ENCODE measurements at regions not wholly inside any gene's neighbourhood (a gene's known extent, or its start where the extent isn't known, plus 50 kb on each side); places are given as distances from the start of the nearest gene placed in this dataset.
"Not testable (repeated sequence)": the region's sequence is repeated elsewhere in the genome, so short reads cannot be mapped to it uniquely, and the experiment has no call there.

GRCh38 chr7:149704507-149704906 is 68.9 kb downstream of the ZNF467 start:
- Histone ChIP-seq H3K9me2 (replicated peaks; ENCODE audit: insufficient read depth, low read length) (no peaks in the 10 kb centered on the region), H4K20me1 (ENCODE audit: insufficient read depth, low read length) (no peaks in the 10 kb centered on the region), H3K27me3 (replicated peaks; ENCODE audit: insufficient read depth, low read length) (peaks cover 8% of the 10 kb centered on the region; the same call in 1 of the 2 replicates), H3K4me1 (ENCODE audit: low read length) (no peaks in the 10 kb centered on the region), H3K36me3 (replicated peaks; ENCODE audit: insufficient read depth, low read length) (no peaks in the 10 kb centered on the region), H3K9ac (ENCODE audit: low read length) (no peak overlapping the region), H3K9me3 (replicated peaks; ENCODE audit: insufficient read depth, low read length) (no peaks in the 10 kb centered on the region), H3K4me2 (ENCODE audit: low read depth, low read length) (no peak overlapping the region), H2AFZ (ENCODE audit: low read length) (no peak overlapping the region), H3K27ac (ENCODE audit: low read length) (no peak overlapping the region), H3K79me2 (ENCODE audit: low read length) (no peaks in the 10 kb centered on the region), H3K4me3 (ENCODE audit: low read length) (no peak overlapping the region), H3F3A (ENCODE audit: insufficient read depth, low read length) (no peaks in the 10 kb centered on the region)
- DNase-seq, result no peak
- TF ChIP-seq EZH2phosphoT487 (IDR thresholded peaks at IDR 0.05; ENCODE audit: low read length), result no peak
- TF ChIP-seq CTCF (IDR thresholded peaks at IDR 0.05; ENCODE audit: low read length), result no peak
- no peak for TF ChIP-seq EZH2 (optimal IDR thresholded peaks at IDR 0.05; ENCODE audit: low read depth, low read length)

GRCh38 chr7:149703044-149703650 is 70.2 kb downstream of the ZNF467 start:
- no peaks in the 10 kb centered on the region for H3K79me2 ChIP-seq (ENCODE audit: low read length)
- H3K4me2 ChIP-seq (ENCODE audit: low read depth, low read length), result no peak overlapping the region
- H3K36me3 ChIP-seq (replicated peaks; ENCODE audit: insufficient read depth, low read length), result no peaks in the 10 kb centered on the region
- H3K4me1 ChIP-seq (ENCODE audit: low read length), result no peaks in the 10 kb centered on the region
- peaks cover 8% of the 10 kb centered on the region; the same call in 1 of the 2 replicates for H3K27me3 ChIP-seq (replicated peaks; ENCODE audit: insufficient read depth, low read length)
- no peak overlapping the region for H3K9ac ChIP-seq (ENCODE audit: low read length)
- H3K4me3 ChIP-seq (ENCODE audit: low read length), result no peak overlapping the region
- TF ChIP-seq EZH2 (optimal IDR thresholded peaks at IDR 0.05; ENCODE audit: low read depth, low read length) (no peak), CTCF (IDR thresholded peaks at IDR 0.05; ENCODE audit: low read length) (no peak), EZH2phosphoT487 (IDR thresholded peaks at IDR 0.05; ENCODE audit: low read length) (no peak)
- H4K20me1 ChIP-seq (ENCODE audit: insufficient read depth, low read length), result no peaks in the 10 kb centered on the region
- H3K9me2 ChIP-seq (replicated peaks; ENCODE audit: insufficient read depth, low read length), result no peaks in the 10 kb centered on the region
- no peak overlapping the region for H3K27ac ChIP-seq (ENCODE audit: low read length)
- H3F3A ChIP-seq (ENCODE audit: insufficient read depth, low read length), result no peaks in the 10 kb centered on the region
- no peak for DNase-seq
- H3K9me3 ChIP-seq (replicated peaks; ENCODE audit: insufficient read depth, low read length), result no peaks in the 10 kb centered on the region
- H2AFZ ChIP-seq (ENCODE audit: low read length), result no peak overlapping the region

DNA sequence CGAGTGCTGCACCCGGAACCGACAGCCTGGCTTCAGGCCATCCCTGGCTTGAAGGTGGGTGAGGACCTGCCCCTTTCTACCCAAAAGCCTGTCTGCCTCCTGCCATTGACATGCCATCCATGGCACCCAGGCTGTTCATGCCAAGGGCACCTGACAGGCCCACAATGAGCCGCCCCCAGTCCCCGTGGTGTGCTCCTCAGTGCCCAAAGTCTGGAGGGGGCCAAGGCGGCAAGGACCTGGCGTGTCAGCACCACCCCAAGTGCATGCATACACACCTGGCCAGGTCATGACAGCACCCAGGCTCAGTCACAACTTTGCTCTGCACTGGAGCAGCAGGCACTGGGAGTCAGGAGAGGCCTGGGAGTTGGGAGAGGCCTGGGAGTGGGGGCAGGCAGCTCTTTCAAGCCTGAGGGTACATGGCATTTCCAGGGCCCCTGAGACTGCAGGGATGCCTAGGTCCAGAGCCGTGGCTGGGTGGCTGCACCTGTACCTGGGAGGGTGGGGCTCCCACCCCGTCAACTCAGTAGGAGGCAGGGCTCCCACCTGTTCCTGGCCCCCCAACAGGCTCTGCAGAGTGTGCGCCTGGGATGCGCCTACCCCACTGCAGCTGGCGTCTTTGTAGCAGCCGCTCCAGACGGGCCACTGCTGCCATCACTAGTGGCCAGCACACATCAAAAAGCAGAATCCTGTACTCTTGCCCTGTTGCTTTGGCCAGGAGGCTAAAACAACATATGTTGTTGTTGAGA is 71.7 kb downstream of the ZNF467 start:
- no peak overlapping the region for H3K4me3 ChIP-seq (ENCODE audit: low read length)
- H3F3A ChIP-seq (ENCODE audit: insufficient read depth, low read length), result no peaks in the 10 kb centered on the region
- no peaks in the 10 kb centered on the region for H4K20me1 ChIP-seq (ENCODE audit: insufficient read depth, low read length)

DNA sequence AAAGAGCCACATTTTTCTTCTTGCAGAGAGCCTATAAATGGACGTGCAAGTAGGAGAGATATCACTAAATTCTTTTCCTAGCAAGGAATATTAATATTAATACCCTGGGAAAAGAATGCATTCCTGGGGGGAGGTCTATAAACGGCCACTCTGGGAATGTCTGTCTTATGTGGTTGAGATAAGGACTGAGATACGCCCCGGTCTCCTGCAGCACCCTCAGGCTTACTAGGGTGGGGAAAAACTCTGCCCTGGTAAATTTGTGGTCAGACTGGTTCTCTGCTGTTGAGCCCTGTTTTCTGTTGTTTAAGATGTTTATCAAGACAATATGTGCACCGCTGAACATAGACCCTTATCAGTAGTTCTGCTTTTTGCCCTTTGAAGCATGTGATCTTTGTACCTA is 75.6 kb downstream of the ZNF467 start:
- peaks cover 17% of the 10 kb centered on the region; the same call in 1 of the 2 replicates for H3K27me3 ChIP-seq (replicated peaks; ENCODE audit: insufficient read depth, low read length)
- not testable (repeated sequence) for H3K4me2 ChIP-seq (ENCODE audit: low read depth, low read length); H3K4me1 ChIP-seq (ENCODE audit: low read length); H3F3A ChIP-seq (ENCODE audit: insufficient read depth, low read length); DNase-seq; H4K20me1 ChIP-seq (ENCODE audit: insufficient read depth, low read length); H3K9me3 ChIP-seq (replicated peaks; ENCODE audit: insufficient read depth, low read length); H3K9ac ChIP-seq (ENCODE audit: low read length); H3K36me3 ChIP-seq (replicated peaks; ENCODE audit: insufficient read depth, low read length); H2AFZ ChIP-seq (ENCODE audit: low read length); H3K79me2 ChIP-seq (ENCODE audit: low read length); H3K27ac ChIP-seq (ENCODE audit: low read length); H3K4me3 ChIP-seq (ENCODE audit: low read length); H3K9me2 ChIP-seq (replicated peaks; ENCODE audit: insufficient read depth, low read length)

More for the DNA sequence above, 71.7 kb downstream of the ZNF467 start:
- Histone ChIP-seq H3K27me3 (replicated peaks; ENCODE audit: insufficient read depth, low read length) (peaks cover 14% of the 10 kb centered on the region; the same call in 1 of the 2 replicates), H3K4me2 (ENCODE audit: low read depth, low read length) (no peak overlapping the region), H3K9me3 (replicated peaks; ENCODE audit: insufficient read depth, low read length) (no peaks in the 10 kb centered on the region), H3K9me2 (replicated peaks; ENCODE audit: insufficient read depth, low read length) (no peaks in the 10 kb centered on the region), H3K9ac (ENCODE audit: low read length) (no peak overlapping the region), H2AFZ (ENCODE audit: low read length) (no peak overlapping the region), H3K4me1 (ENCODE audit: low read length) (no peaks in the 10 kb centered on the region), H3K36me3 (replicated peaks; ENCODE audit: insufficient read depth, low read length) (no peaks in the 10 kb centered on the region), H3K79me2 (ENCODE audit: low read length) (no peaks in the 10 kb centered on the region), H3K27ac (ENCODE audit: low read length) (no peak overlapping the region)
- no peak for DNase-seq
- no peak for TF ChIP-seq EZH2phosphoT487 (IDR thresholded peaks at IDR 0.05; ENCODE audit: low read length)
- no peak for TF ChIP-seq EZH2 (optimal IDR thresholded peaks at IDR 0.05; ENCODE audit: low read depth, low read length)
- TF ChIP-seq CTCF (IDR thresholded peaks at IDR 0.05; ENCODE audit: low read length), result no peak
